SIG-M5 (cell line): ENCODE measurements at regions not wholly inside any gene's neighbourhood (a gene's known extent, or its start where the extent isn't known, plus 50 kb on each side); places are given as distances from the start of the nearest gene placed in this dataset.

Source experiments
- DNase-seq: peaks from one replicate; lab custom pipeline; 2025; lab: John Stamatoyannopoulos, UW

DNA sequence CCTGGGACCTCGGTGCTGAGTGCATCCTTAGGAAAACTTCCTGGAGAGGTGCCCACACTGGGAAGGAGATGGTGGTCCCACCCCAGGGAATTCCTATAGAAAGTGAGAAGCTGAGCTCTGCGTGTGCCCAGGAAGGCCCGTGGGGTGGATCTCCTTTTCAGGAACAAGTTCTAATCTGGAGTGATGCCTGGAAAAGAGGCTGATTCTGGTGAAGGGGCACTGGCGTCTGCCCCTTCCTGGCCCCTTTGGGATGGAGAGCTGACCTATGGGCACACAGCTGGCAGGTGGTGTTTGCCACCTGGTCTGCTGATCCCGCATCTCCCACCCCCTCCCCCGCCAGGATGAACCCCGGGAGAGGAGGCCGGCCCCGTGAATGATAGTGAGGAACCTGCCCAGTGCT is 142.0 kb upstream of the RTL1 start:
- no peak for DNase-seq

DNA sequence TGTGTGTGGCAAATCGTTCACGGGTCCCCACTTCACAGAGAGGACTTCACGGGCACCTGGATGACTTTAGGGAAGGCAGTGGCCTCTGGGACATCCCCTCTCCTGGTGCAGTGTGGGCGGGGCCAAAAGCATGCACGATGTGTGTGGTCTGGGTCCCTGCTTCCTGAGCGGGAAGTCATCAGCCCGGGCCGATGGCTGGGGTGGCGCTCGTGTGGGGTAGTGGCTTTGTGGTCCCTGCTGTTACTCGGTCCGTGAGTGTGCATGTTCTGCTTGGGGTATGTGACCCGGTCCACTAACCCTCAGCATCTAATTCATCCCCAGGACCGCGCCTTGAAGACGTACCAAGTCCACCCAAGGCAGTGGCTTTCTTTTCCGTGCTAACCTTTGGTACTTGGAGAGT is 142.5 kb upstream of the RTL1 start:
- no peak for DNase-seq

DNA sequence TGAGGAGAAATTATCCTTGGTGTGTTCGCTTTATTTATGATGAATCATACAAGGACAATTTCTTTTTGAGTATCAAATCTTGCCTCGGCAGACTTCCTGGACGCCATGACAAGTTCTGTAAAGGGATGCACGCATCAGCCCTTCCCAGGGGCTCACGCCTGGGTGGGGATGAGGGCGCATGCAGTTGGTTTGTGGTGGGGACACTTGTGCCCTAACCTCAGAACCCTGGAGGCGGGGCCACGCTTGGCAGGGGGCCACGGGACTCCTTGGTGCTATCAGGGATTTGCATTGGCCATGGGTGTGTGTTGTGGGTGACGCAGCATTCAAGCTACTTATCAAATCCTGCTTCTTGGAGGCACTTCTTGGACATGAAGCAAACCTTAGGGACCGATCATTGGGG is 143.8 kb upstream of the RTL1 start:
- DNase-seq: no peak

DNA sequence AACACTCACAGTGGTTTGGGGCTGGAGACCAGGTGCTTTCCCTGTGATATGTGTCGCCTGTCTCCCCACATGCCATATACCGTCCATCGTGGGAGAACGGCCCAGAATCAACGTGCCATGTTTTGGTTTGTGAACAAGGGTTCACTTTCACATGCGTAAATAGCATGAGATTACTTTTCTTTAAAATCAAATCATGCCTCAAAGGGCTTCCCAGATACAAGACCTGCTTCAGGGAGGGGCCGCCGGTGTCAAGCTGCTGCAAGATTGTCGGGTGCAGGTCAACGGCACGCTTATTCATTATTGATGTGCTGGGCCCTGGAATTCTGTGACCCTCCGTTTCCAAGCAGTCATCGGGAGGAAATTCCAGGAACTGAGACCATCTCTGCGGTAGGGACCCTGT is 145.2 kb upstream of the RTL1 start:
- DNase-seq: no peak

DNA sequence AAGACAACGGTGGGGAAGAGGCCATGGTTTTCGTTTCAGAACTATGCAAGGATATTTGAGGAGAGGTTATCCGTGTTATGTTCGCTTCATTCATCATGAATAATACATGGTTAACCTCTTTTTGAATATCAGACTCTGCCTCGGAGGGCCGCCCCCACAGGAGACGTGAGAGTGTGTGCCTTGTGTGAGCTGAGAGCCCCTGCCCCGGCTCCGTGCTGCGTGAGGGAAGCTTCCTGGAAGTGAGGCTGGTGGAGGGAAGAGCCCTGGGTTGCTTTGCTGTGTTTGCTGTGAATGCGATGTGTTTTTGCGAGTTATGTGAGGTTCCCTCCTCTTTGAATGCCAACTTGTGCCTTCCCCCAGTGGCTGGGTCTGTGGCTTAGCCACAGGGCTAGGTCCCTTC is 146.0 kb upstream of the RTL1 start:
- DNase-seq: no peak

DNA sequence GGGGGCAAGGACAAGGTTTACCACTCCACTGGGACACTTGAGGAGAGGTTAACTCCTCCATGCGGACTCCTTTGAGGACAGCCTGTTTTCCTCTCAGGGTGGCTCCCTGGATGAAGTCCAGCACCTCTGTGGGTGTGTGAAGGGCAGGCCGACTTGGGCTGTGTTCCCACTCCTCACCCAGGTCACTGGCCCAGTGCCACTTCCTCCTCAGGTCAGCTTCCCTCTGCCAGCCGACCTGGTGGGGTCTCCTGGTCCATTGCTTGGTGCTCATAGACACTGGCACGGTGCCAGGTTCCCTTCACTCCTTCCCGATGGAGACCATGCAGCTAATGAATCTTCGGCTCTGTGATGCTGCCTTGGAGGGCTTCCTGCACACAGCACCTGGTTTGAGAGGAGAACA is 146.4 kb upstream of the RTL1 start:
- DNase-seq: no peak

DNA sequence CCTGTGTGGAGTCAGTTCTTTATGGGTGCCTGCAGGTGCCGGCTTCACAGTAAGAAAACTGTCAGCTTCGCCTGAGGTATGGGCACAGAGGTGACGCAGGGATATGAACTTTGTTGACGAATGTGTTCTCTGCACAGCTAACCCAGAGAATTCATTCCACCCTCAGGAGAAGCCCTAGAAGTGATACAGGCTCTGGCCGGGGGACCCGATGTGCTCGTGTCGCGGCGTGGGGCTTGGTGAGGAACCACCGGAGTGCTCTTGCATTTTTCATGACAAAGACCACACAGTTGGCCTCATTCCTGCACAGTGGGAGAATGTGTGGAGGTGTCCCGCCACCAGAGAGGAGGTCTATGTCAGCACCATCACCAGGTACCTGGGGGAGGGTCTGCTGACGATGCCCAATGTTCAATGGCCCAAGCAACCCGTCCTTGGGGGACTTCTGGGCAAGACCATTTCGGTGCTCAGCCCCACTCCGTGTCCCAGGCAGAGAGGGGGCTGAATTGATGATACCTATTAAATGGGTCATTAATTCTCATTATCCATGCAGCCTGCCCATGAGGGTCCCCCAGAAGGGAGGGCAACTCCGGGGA is 147.5 kb upstream of the RTL1 start:
- no peak for DNase-seq

DNA sequence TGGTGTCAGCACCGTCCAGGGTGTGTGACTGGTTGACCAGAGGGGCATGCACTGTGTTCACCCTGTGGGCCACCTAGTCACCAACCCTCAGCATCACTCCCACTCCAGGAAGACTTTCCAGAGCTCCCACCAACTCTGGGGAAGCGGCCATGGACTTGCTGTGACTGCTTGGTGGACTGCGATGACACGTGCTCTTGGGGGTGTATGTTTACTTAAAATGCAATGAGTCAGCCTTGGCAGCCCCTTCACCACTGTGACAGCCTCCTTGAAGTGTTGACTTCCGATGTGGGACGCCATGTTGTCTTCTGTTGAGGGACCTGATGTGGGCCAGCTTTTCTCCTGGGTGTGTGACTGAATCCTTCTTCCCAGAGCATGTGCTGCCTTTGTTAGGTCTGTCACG is 151.1 kb upstream of the RTL1 start:
- DNase-seq: no peak

DNA sequence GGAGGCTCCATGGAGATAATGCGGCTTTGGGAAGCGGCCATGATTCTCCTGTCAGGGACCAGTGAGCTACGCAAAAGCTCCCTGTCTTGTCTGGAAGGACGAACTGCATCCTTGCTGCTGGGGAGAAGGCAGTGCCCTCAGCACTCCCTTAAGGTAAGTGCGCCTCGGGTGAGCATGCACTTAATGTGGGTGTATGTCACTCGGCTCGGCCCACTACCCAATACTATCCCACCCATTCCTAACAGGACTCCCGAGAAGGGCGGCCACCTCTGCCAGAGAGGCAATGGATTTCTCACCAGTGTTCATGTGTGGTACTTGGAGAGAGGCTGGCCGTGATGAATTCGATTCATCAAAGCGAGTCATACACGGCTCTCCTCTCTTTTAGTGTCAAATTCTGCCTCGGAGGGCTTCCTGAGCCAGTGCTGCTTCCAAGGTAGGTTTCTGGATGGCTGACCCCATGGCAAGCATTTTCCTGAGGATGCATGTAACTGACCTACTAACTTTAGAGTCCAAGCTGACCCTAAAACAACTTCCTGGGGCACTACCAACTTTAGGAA is 151.7 kb upstream of the RTL1 start:
- no peak for DNase-seq

DNA sequence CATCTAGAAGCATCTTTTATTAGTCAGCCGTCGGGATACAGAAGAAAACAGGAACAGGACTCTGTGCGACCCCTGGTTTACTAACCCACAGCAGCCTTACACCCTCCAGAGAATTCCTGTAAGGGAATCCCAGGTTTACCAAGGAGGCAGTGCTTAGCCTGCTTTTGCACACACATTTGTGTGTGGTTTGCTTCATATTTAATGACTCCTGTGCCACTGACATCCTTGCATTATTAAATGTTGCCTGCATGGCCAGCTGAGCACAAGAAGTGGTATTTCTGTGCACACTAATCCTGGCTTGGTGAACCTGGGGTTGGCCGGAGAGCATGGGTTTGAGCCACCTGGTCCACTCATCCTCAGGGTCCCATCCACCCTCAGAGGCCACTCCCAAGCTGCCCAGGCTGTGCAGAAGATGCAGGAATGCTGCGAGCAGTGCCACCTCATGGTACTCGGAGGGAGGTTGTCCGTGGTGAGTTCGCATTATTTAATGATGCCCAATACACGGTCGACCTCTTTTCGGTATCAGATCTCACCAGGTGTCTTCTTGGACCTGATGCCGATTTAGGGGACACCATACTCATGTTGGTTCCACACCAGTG is 152.4 kb upstream of the RTL1 start:
- DNase-seq: no peak

DNA sequence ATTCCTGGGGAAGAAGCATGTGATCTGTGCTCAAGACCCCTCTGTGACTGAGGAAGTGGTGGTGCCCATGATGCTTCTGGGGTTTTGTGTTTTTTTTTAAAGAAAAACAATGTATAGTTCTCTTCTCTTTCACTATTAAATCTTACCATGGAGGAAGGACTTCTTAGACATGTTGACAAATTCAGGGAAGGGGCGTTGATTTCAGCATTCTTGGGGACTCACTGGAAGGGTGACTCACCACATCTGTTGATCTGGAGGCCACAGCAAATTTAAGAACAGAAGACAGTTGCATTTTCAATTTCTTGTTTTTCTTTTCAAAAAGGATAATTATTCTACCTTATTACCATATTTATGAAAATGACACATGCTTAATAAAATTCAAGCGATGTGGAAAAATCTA is 152.9 kb upstream of the RTL1 start:
- no peak for DNase-seq

DNA sequence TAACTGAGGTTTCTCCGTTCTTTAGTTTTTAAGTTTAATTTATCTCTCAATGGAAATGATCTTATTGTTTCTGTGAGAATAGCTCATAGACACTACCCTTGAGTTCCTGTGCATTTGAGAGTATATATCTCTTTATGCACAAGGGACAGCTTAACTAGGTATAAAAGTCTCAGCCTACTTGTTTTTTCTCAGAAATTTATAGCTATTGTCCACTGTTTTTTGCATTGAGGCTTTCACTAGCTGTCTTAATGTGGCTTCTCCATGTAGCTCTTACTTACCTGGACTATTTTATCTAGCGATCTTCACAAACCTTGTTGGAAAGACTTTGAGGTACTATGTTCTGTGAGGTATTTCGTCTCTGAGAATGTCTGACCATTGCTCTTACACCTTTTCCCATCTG is 153.9 kb upstream of the RTL1 start:
- DNase-seq: no peak

DNA sequence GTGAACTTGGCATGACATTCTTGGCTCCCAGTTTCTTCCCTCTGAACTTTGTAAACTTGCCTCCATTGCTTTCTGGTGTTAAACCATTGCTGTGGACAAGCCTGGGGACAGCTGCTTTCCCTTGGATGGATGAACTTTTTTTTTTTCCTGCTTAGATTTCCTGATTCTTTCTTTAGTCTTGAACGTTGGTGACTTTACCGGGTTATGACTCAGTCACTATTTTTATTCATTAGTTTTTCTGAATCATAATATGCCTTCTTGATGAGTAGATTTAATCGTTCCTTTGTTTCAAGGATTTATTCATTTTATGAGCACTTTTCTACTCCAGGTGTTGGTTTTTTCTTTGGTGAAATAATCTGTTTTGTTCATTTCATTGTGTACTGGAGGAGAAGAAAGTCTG is 155.0 kb upstream of the RTL1 start:
- no peak for DNase-seq

DNA sequence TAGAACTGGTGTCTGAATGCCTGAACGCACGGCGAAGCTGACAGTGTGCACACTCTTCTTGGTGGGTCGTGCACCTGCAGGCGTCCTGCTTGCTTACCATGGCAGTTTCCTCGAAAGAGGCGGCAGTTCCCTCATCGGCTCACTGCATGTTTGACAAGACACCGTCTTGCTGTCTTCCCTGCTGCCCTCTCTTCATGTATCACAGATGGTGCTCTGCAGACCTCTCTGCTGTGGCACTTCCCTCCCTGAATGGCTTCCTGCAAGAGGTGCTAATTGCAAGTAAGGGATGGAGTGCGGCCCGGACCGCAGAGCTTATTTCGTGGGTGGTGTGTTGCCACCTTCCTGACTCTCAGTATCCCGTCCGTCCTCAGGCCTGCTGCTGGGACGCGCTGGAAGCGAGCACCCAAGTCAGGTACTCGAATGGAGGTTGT is 156.7 kb upstream of the RTL1 start:
- DNase-seq: no peak

DNA sequence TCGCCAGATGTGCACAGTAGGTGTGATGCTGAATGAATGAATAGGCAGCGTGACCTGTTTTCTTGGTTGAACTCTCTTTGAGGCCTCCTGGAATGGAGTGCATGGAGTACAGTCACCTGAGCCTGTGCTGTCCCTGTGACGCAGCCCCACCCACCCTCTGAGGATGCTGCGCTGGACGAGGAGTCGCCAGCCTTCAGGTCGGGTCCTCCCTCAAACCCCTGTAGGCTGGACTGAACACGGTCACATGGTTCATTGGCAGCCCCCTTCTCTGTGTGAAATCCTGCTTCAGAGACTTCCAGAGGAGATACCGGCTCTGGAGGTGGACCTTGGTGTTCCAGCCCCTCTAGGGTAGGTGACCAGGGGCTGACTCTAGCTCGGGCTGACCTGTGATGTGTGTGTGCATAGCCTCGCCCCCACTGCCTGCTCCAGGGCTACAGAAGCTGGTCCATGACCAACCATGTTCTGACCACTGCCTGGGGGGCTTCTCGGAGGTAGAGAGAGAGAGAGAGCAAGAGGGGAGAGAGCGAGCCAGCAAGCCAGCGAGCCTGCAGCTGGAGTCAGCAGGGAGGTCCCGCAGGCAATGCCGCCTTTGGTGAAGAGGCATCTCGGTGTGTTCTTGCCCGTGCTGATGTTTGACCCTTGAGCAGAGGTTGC is 158.0 kb upstream of the RTL1 start:
- DNase-seq: no peak

DNA sequence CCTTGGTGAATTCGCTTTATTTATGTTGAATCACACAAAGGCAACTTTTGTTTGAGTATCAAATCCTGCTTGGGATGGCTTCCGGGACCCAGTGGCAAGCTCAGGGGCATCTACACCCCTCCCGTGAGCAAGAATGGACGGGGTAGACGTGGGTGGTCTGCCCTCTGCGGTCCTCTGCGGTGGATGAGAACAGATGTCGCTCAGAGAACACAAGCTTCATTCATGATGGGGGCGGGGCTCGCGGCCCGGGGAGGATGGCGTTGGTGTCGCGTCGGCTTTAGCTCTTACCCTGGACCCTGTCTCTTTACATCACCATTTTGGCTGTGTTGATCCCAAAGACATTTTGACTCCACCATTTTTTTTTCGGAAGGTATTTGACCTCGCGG is 158.5 kb upstream of the RTL1 start:
- DNase-seq: no peak

DNA sequence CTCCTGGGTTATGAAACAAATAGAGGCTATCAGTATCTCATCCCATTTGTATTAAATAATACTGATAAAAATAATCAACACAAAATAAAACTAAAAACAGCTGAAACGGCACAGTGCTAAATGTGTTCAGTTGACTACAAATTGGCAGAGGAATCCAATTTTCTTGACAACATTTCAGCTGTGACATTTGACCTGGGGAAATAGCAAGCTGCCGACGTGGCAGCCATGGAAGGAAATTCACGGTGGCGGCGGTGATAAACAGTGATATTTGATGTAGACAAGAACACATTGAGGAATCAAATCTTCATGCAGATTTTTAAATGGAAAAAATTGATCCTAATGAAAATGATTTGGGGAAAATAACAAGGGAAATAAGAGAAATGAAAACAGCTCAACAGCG is 159.1 kb upstream of the RTL1 start:
- no peak for DNase-seq

DNA sequence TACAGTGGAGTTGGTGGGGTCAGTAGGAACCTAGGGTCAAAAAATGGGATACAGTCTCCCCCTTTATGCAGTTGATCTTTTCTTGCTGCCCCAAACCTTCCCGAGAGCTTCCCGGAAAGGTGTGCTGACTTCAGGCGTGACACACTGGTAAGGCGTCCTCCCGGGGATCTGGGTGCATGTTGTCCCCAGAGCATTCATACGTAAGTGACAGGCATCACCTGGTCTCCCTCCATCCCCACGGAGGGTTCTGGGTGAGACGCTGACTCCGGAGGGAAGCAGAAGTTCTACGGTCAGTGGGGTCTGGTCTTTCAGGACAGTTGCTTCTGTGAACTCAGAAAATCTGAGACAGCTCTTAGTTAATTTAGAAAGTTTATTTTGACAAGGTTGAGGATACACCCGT is 159.6 kb upstream of the RTL1 start:
- no peak for DNase-seq

DNA sequence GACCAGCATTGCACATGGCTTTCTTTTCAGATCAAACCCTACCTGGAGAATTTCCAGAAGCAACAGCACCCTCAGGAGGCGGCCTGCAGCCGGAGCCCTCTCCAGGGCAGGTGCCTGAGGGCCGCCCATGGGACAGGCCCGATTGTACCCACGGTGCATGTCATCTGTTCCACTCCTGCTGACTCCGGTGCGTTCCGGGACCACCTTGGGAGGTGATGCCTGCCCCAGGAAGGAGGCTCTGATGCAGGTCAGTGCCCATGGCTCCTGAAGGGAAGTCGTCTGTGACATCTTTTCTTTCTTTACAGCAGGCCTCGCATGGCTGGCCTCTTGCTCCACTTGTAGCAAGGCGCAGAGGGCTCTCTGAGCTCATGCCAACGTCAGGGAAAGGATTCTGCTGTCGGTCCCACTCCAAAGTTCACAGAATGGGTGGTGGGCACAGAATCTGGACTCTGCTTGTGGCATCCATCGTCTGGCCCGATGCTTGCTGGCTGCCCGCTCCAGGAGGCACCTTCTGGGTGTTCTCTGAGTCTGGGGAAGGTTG is 160.7 kb upstream of the RTL1 start:
- no peak for DNase-seq

DNA sequence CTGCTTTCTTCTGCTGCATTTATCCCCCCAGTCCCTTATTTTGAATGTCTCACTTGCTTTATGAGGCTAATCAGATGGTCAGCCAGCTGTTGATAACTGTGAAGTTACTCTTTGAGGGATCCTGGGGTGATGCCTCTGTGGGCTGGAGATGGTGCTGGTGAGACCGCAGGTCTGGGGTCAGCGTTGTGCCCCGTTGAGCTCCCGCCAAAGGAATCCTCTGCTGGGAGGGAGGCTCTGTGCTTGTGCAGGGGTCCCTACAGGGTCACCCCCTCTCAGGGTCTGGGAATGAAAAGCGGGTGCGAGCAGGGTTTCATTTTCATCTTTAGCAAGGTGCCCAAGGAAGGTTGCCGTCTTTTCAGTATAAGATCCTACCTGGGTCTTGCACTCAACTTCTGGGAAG is 161.2 kb upstream of the RTL1 start:
- DNase-seq: no peak

DNA sequence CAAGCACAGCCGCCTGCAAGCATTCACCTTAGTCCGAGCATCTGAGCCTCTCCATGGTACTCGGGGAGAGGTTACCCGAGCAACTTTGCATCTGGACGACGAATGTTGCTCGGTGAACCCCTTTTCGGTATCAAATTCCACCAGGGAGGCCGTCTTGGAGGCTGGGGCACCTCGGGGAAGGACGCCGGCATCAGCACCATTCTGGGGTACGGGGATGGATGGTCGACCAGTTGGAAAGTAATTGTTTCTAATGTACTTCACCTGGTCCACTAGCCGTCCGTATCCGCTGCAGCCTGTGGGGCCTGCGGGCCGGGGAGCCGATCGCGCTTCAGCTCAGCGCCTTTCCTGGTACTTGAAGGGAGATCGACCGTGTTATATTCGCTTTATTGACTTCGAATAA is 161.7 kb upstream of the RTL1 start:
- no peak for DNase-seq

DNA sequence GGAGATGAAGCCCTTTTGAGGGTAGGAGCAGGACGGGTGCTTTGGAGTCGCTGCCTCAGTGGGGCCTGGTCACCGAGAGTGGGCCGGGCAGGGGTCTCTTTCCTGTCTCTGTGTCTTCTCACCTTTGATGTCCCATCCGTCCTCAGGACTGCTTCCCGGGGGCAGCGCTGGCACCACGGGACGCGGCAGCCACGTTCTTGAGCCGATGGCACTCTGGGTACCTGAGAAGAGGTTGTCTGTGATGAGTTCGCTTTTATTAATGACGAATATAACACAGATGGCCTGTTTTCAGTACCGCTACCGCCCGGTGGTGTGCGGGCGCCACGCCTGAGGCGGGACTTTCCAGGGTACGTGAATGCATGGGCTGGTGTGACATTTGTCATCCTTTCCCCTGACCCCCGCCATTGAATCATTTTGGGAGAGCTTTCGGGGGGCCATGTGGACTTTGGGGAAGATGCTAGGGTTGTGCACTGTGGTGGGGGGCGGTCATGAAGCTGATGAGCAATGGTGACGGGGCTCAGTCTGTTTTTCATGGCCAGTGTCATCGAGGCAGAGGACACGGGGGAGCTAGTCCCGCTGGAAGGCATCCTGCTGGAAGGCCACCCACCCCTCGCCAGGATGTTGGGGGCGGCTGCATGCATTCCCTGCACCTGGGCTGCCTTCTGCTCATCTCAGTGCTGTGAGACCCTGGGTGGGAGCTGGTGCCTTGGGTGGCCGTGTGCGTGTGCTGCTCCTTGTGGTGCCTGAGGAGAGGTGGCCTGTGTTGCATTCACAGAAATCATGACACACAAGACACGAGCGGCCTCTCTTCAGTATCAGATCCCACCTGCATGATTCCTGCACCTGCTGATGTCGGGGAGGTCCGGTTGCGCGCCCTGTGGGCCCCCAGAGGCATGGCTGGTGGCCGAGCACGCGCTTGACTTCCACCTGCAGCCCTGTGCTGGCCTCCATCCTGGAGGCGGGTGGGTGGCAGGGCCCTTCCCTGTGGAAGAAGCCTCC is 162.5 kb upstream of the RTL1 start:
- DNase-seq: no peak
